Large intestine (tissue), 3 donors: ENCODE measurements at regions not wholly inside any gene's neighbourhood (a gene's known extent, or its start where the extent isn't known, plus 50 kb on each side); places are given as distances from the start of the nearest gene placed in this dataset.

ENCODE experiments used
- DNase-seq, 2 donors: peaks; one replicate each; pipeline versions ENCODE4 v3.0.0 to v3.0.0-alpha.2; 2013
- H3K27ac ChIP-seq: one replicate; pipeline ENCODE4 v1.5.1; 2013; ENCODE audit warnings: low read length
- H3K27me3 ChIP-seq: 2 replicates; pipeline ENCODE4 v1.6.1; 2013; ENCODE audit warnings: low read length; ENCODE audit not compliant: control insufficient read depth, insufficient read depth
- H3K36me3 ChIP-seq: 2 replicates; pipeline ENCODE4 v1.6.1; 2013; ENCODE audit warnings: low read length; ENCODE audit not compliant: control insufficient read depth, insufficient read depth
- H3K4me1 ChIP-seq: one replicate; pipeline ENCODE4 v1.6.1; 2013; ENCODE audit warnings: low read length; ENCODE audit not compliant: control insufficient read depth, insufficient read depth
- H3K4me3 ChIP-seq: one replicate; pipeline ENCODE4 v1.5.1; 2013; ENCODE audit warnings: low read length
- H3K9me3 ChIP-seq: one replicate; pipeline ENCODE4 v1.6.1; 2013; ENCODE audit warnings: mild to moderate bottlenecking, low read depth, low read length, moderate library complexity; ENCODE audit not compliant: control insufficient read depth
- WGBS: methylation state at CpG from one replicate; pipeline ENCODE4 v1.1.5; 2013; ENCODE audit warnings: low lambda C conversion rate; ENCODE audit not compliant: insufficient coverage; 5-methylcytosine and 5-hydroxymethylcytosine counted together

DNA sequence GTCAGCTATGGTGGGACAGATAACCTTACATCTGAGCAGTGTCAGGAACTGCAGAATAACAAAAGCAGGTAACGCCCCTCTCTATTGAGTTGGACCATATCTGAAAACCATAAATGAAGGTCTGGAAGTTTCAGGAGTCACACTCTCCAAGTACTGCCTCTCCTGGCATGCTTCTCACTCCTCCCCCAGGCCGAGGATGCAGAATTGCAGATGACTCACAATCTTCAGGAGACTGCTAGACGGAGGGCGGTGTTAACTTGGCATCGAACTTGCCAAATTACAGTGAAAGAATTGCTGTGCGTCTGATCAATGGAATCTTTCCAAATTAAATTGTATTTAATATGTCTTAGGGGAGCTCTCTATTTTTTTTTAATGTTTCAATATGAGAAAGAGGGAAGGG, 67.1 kb upstream of the TRIM2 start:
- no peak overlapping the region for H3K27ac ChIP-seq
- no peak overlapping the region for H3K4me3 ChIP-seq
- H3K36me3 ChIP-seq: no peaks in the 10 kb centered on the region
- no peaks in the 10 kb centered on the region for H3K27me3 ChIP-seq
- no peaks in the 10 kb centered on the region for H3K9me3 ChIP-seq
- no peaks in the 10 kb centered on the region for H3K4me1 ChIP-seq
- DNase-seq: no peak
- 93% methylated on average over 3 of the region's 6 CpGs for WGBS

DNA sequence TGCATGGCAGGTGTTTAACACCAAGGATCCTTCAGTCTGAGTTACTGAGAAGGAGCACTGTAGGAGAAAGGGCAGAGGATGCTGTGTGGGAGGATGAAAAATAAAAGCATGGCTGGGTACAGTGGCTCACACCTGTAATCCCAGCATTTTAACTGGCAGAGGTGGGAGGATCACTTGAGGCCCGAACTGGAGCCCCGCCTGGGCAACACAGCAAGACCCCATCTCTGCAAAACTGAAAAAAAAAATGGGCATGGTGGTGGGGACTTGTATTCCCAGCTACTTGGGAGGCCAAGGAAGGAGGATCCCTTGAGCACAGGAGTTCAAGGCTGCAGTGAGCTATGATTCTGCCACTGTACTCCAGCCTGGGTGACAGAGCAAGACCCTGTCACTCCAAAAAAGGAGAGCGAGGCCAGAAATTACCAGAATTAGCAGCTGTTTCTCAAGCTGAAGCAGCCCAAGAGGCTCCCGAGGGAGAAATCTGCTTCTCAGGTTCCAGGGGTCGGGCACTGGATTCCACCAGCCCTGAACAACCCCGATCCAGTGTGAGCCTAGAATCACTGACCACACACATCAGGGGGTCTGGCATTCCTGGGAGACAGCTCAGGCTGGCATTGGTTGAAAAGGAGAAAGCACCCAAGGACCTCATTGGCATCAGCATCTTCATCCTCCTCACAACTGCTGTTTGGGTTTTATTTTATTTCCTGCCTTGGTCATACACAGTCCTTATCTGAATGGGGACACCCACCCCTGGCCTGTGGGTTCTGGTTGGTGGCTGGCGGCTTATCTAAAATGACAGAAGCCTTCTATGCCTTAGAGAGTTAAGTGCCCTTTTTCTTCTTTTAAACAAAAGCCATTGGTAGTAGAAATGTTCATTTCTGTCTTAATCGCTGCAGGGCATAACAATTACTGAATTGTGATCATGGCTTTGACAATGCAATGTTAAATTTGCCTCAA, 66.3 kb upstream of the TRIM2 start:
- H3K4me3 ChIP-seq: no peak overlapping the region
- H3K27me3 ChIP-seq: no peaks in the 10 kb centered on the region
- no peak for DNase-seq
- peaks cover under 1% of the 10 kb centered on the region for H3K4me1 ChIP-seq
- H3K36me3 ChIP-seq: no peaks in the 10 kb centered on the region
- no peak overlapping the region for H3K27ac ChIP-seq
- no peaks in the 10 kb centered on the region for H3K9me3 ChIP-seq
- no CpG with 5 or more reads among the region's 8 CpGs for WGBS

GRCh38 chr4:153138736-153139135, 65.5 kb upstream of the TRIM2 start:
- H3K27me3 ChIP-seq: no peaks in the 10 kb centered on the region
- no peaks in the 10 kb centered on the region for H3K36me3 ChIP-seq
- no peaks in the 10 kb centered on the region for H3K9me3 ChIP-seq
- WGBS: 100% methylated on average over 1 of the region's 5 CpGs
- H3K4me1 ChIP-seq: peaks cover 7% of the 10 kb centered on the region
- DNase-seq: no peak
- no peak overlapping the region for H3K4me3 ChIP-seq
- H3K27ac ChIP-seq: no peak overlapping the region

DNA sequence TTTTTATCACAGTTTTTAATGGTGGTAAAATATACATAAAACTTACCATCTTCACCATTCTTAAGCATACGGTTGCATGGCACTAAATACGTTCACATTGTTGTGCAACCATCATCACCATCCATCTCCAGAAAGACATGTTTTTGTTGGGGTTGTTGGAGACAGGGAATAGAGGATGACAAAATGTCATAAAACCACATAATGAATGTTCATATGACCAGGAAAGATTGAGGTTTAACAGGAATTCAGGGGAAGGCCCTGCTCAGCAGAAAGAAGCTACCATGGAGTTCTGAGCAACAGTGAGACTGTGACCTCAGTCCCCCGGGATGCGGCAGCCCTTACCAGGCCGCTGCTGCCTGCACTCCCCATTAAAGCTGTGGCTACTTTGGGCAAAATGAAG, 63.9 kb upstream of the TRIM2 start:
- no peaks in the 10 kb centered on the region for H3K36me3 ChIP-seq
- H3K4me3 ChIP-seq: no peak overlapping the region
- no CpG with 5 or more reads among the region's 5 CpGs for WGBS
- H3K9me3 ChIP-seq: no peaks in the 10 kb centered on the region
- H3K27me3 ChIP-seq: no peaks in the 10 kb centered on the region
- DNase-seq: no peak
- H3K27ac ChIP-seq: no peak overlapping the region
- H3K4me1 ChIP-seq: peaks cover 13% of the 10 kb centered on the region

DNA sequence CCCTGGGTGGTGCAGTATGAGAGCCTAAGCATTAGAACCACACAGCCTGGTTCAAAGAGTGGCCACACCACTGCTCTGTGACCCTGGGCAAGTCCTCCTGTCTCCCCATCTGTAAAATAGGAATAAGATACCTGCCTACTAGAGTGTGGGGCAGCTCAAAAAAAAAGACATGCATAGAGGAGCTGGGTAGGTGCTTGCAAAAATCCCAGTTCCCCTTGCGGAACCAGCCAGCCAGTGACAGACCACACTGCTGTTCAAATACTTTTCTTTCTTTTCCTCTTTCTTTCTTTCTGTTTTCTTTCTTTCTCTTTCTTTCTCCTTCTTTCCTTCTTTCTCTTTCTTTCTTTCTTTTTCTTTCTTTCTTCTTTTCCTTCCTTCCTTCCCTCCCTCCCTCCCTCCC, 63.0 kb upstream of the TRIM2 start:
- no peak for DNase-seq

GRCh38 chr4:153142700-153143438, 61.4 kb upstream of the TRIM2 start:
- no peaks in the 10 kb centered on the region for H3K27me3 ChIP-seq
- WGBS: 80% methylated on average over 1 of the region's 7 CpGs
- H3K4me3 ChIP-seq: no peak overlapping the region
- peak; percentile 60 to 78 for DNase-seq
- peaks cover 13% of the 10 kb centered on the region for H3K4me1 ChIP-seq
- no peaks in the 10 kb centered on the region for H3K9me3 ChIP-seq
- H3K36me3 ChIP-seq: no peaks in the 10 kb centered on the region
- H3K27ac ChIP-seq: peak overlapping the region; percentile 69

More for the DNA sequence above, 63.0 kb upstream of the TRIM2 start:
- H3K27me3 ChIP-seq: no peaks in the 10 kb centered on the region
- H3K4me3 ChIP-seq: no peak overlapping the region
- no peak overlapping the region for H3K27ac ChIP-seq
- no peaks in the 10 kb centered on the region for H3K9me3 ChIP-seq
- WGBS: 100% methylated on average over 1 of the region's 1 CpG
- H3K36me3 ChIP-seq: no peaks in the 10 kb centered on the region
- H3K4me1 ChIP-seq: peaks cover 13% of the 10 kb centered on the region

DNA sequence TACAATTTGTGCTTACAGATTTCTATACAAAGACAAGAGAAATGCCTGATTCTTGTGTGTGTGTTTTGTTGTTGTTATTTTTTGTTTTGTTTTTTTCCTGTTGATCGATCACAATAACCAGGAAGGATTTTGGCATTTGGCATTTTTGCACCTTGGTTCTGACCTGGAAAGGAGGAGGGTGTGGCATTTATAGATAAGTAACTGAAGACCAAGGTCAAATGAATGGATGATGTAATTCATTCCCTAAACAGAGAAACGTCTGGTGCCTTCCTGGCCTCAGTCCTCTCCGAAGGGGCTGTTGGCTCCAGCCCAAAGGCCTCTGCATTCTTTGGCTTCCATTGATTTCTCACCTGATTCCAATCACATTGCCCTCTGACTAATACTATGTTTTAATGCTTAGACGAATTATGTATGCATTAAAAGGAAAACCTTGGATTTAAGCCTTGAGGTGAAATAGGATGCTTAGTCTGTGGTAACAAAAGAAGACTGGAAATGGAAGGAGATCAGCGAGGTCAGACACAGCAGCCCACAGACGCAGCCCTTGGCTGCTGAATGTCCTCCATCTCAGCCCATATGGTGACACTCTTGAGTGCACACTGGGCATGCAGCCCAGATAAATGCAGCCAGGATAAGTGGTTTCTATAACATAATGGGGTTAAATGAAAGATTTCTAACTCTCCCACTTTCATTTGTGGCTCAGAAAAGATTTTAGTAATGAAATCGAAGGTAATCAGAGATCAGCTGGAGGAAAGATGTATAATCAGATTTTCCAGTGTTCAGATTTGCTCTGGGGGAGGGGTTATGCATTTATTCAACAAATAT, 60.5 kb upstream of the TRIM2 start:
- DNase-seq: peak; percentile 71 to 87
- Histone ChIP-seq H3K4me1 (peaks cover 13% of the 10 kb centered on the region), H3K9me3 (no peaks in the 10 kb centered on the region), H3K36me3 (no peaks in the 10 kb centered on the region), H3K27ac (peak overlapping the region; percentile 69), H3K27me3 (no peaks in the 10 kb centered on the region), H3K4me3 (no peak overlapping the region)
- WGBS: 29% methylated on average over 1 of the region's 7 CpGs

DNA sequence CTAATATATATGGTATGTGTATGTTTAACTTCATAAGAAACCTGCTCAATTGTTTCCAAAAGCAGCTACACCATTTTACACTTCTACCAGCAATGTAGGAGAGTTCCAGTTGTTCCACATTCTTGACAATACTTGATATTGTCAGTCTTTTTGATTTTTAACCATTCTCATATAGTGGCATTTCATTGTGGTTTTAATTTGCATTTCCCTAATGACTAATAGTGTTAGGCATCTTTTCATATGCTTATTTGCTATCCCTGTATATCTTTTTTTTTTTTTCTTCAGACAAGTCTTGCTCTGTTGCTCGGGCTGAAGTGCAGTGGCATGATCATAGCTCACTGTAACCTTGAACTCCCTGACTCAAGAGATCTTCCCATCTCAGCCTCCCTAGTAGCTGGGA, 58.2 kb upstream of the TRIM2 start:
- Histone ChIP-seq H3K36me3 (no peaks in the 10 kb centered on the region), H3K27ac (no peak overlapping the region), H3K4me3 (no peak overlapping the region), H3K27me3 (no peaks in the 10 kb centered on the region), H3K9me3 (no peaks in the 10 kb centered on the region), H3K4me1 (peaks cover 13% of the 10 kb centered on the region)
- no CpG with 5 or more reads among the region's 1 CpG for WGBS
- DNase-seq: no peak

GRCh38 chr4:153146961-153147360, 57.3 kb upstream of the TRIM2 start:
- no CpG with 5 or more reads among the region's 4 CpGs for WGBS
- H3K27me3 ChIP-seq: no peaks in the 10 kb centered on the region
- no peak for DNase-seq
- no peak overlapping the region for H3K27ac ChIP-seq
- peaks cover 18% of the 10 kb centered on the region for H3K4me1 ChIP-seq
- no peaks in the 10 kb centered on the region for H3K9me3 ChIP-seq
- no peaks in the 10 kb centered on the region for H3K36me3 ChIP-seq
- no peak overlapping the region for H3K4me3 ChIP-seq

DNA sequence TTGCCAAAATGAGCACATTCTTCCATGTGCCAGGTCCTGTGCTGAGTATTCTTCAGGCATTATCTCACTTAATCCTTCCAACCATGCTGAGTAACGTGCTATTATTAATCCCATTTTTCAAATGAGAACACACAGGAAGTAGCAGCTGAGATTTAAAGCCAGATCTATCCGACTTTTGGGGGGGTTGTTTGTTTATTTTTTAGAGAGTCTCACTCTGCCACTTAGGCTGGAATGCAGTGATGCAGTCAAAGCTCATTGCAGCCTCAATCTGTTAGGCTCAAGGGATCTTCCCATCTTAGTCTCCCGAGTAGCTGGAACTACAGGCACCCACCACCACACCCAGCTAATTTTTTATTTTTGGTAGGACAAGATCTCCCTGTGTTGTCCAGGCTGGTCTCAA, 55.5 kb upstream of the TRIM2 start:
- no peak overlapping the region for H3K4me3 ChIP-seq
- H3K4me1 ChIP-seq: peaks cover 11% of the 10 kb centered on the region
- H3K27ac ChIP-seq: no peak overlapping the region
- WGBS: 80% methylated on average over 1 of the region's 3 CpGs
- no peaks in the 10 kb centered on the region for H3K36me3 ChIP-seq
- no peaks in the 10 kb centered on the region for H3K9me3 ChIP-seq
- H3K27me3 ChIP-seq: no peaks in the 10 kb centered on the region
- no peak for DNase-seq
